H9 (cell line): ENCODE measurements at regions not wholly inside any gene's neighbourhood (a gene's known extent, or its start where the extent isn't known, plus 50 kb on each side); places are given as distances from the start of the nearest gene placed in this dataset.

ENCODE experiments used
- DNase-seq: peaks from one replicate; pipeline ENCODE4 v3.0.0-alpha.2; 2017
- H2AFZ ChIP-seq: one replicate; pipeline ENCODE4 v1.6.1; 2013; ENCODE audit warnings: mild to moderate bottlenecking, low read length, control low read depth, moderate library complexity
- H2AK5ac ChIP-seq: 2 replicates; pipeline ENCODE4 v1.6.1; 2013; ENCODE audit warnings: low read length, control low read depth, mixed read lengths; ENCODE audit not compliant: insufficient read length
- H2BK120ac ChIP-seq: one replicate; pipeline ENCODE4 v1.6.1; 2013; ENCODE audit warnings: low read depth, mild to moderate bottlenecking, low read length, control low read depth, inconsistent platforms; ENCODE audit not compliant: poor library complexity, severe bottlenecking
- H2BK12ac ChIP-seq: 2 replicates; pipeline ENCODE4 v1.6.1; 2013; ENCODE audit warnings: low read length, control low read depth, mixed read lengths, low read depth; ENCODE audit not compliant: insufficient read length
- H2BK15ac ChIP-seq: 2 replicates; pipeline ENCODE4 v1.6.1; 2013; ENCODE audit warnings: low read depth, low read length, control low read depth
- H2BK20ac ChIP-seq: one replicate; pipeline ENCODE4 v1.6.1; 2013; ENCODE audit warnings: low read depth, mild to moderate bottlenecking, low read length, control low read depth, inconsistent platforms; ENCODE audit not compliant: poor library complexity, severe bottlenecking
- H2BK5ac ChIP-seq: 2 replicates; pipeline ENCODE4 v1.6.1; 2013; ENCODE audit warnings: low read length, control low read depth, mixed read lengths; ENCODE audit not compliant: insufficient read length
- H3K14ac ChIP-seq: 2 replicates; pipeline ENCODE4 v1.6.1; 2013; ENCODE audit warnings: low read length, control low read depth; ENCODE audit not compliant: insufficient read depth
- H3K18ac ChIP-seq: 2 replicates; pipeline ENCODE4 v1.6.1; 2013; ENCODE audit warnings: low read depth, mild to moderate bottlenecking, mixed read lengths, low read length, control low read depth; ENCODE audit not compliant: insufficient read length
- H3K23ac ChIP-seq: 2 replicates; pipeline ENCODE4 v1.6.1; 2013; ENCODE audit warnings: low read length, control low read depth, mixed read lengths, low read depth; ENCODE audit not compliant: insufficient read length
- H3K23me2 ChIP-seq: 2 replicates; pipeline ENCODE4 v1.6.1; 2013; ENCODE audit warnings: low read depth, mild to moderate bottlenecking, mixed read lengths, low read length, control low read depth; ENCODE audit not compliant: insufficient read length, poor library complexity, severe bottlenecking
- H3K27ac ChIP-seq: 2 replicates; pipeline ENCODE4 v1.5.1; 2013; ENCODE audit warnings: low read length, control low read depth, mixed read lengths, low read depth; ENCODE audit not compliant: insufficient read length
- H3K27me3 ChIP-seq: 2 replicates; pipeline ENCODE4 v1.6.1; 2013; ENCODE audit warnings: low read length, control low read depth, inconsistent platforms; ENCODE audit not compliant: insufficient read depth
- H3K4ac ChIP-seq: 2 replicates; pipeline ENCODE4 v1.6.1; 2013; ENCODE audit warnings: low read depth, mild to moderate bottlenecking, control low read depth, inconsistent platforms, low read length, moderate library complexity
- H3K4me1 ChIP-seq: 2 replicates; pipeline ENCODE4 v1.6.1; 2013; ENCODE audit warnings: low read length, control low read depth, inconsistent platforms; ENCODE audit not compliant: insufficient read depth
- H3K4me2 ChIP-seq: 2 replicates; pipeline ENCODE4 v1.6.1; 2013; ENCODE audit warnings: low read length, control low read depth, mixed read lengths; ENCODE audit not compliant: insufficient read length, insufficient read depth
- H3K56ac ChIP-seq: 2 replicates; pipeline ENCODE4 v1.6.1; 2013; ENCODE audit warnings: low read depth, mild to moderate bottlenecking, mixed read lengths, low read length, control low read depth; ENCODE audit not compliant: insufficient read length
- H3K79me1 ChIP-seq: 2 replicates; pipeline ENCODE4 v1.6.1; 2013; ENCODE audit warnings: low read depth, mild to moderate bottlenecking, moderate library complexity, low read length, control low read depth, inconsistent platforms; ENCODE audit not compliant: insufficient read depth, poor library complexity, severe bottlenecking
- H3K79me2 ChIP-seq: 2 replicates; pipeline ENCODE4 v1.6.1; 2013; ENCODE audit warnings: low read length, control low read depth, inconsistent platforms; ENCODE audit not compliant: insufficient read depth
- H3K9ac ChIP-seq: 2 replicates; pipeline ENCODE4 v1.6.1; 2013; ENCODE audit warnings: low read length, control low read depth, mixed read lengths; ENCODE audit not compliant: insufficient read length; ENCODE audit errors: extremely low read depth
- H3K9me3 ChIP-seq: one replicate; pipeline ENCODE4 v1.6.1; 2013; ENCODE audit warnings: low read depth, low read length, inconsistent platforms; ENCODE audit not compliant: control insufficient read depth
- H3T11ph ChIP-seq: one replicate; pipeline ENCODE4 v1.6.1; 2013; ENCODE audit warnings: mild to moderate bottlenecking, low read length, control low read depth, inconsistent platforms
- H4K20me1 ChIP-seq: one replicate; pipeline ENCODE4 v1.6.1; 2013; ENCODE audit not compliant: control insufficient read depth, insufficient read length, insufficient read depth
- H4K5ac ChIP-seq: 2 replicates; pipeline ENCODE4 v1.6.1; 2013; ENCODE audit warnings: low read depth, mild to moderate bottlenecking, mixed read lengths, low read length, control low read depth; ENCODE audit not compliant: insufficient read length
- H4K8ac ChIP-seq: replicated peaks from 2 replicates; pipeline ENCODE4 v1.6.1; 2013; ENCODE audit warnings: low read length, control low read depth, mixed read lengths, low read depth; ENCODE audit not compliant: insufficient read length
- H4K91ac ChIP-seq: 2 replicates; pipeline ENCODE4 v1.6.1; 2013; ENCODE audit warnings: low read depth, mild to moderate bottlenecking, moderate library complexity, mixed read lengths, low read length, control low read depth; ENCODE audit not compliant: insufficient read length
- H3K27ac Mint-ChIP-seq, 3 experiments: 2 replicates in 2 of 3; 3 replicates in 1 of 3; pipeline ENCODE4 v1.8.0; 2020 to 2021; ENCODE audit warnings: mixed read lengths in 3 of 3, mild to moderate bottlenecking in 1 of 3, moderate library complexity in 1 of 3
- H3K27me3 Mint-ChIP-seq: 2 replicates; pipeline ENCODE4 v1.8.0; 2021; ENCODE audit warnings: low read depth, mild to moderate bottlenecking, moderate library complexity, mixed read lengths
- H3K36me3 Mint-ChIP-seq, 3 experiments: 2 replicates in 2 of 3; 3 replicates in 1 of 3; pipeline ENCODE4 v1.8.0; 2020 to 2021; ENCODE audit warnings: low read depth in 3 of 3, mixed read lengths in 3 of 3; ENCODE audit not compliant: insufficient read depth in 1 of 3
- H3K4me1 Mint-ChIP-seq, 2 experiments: 2 replicates each; pipeline ENCODE4 v1.8.0; 2020; ENCODE audit warnings: mixed read lengths in 2 of 2
- H3K4me3 Mint-ChIP-seq, 2 experiments: 2 replicates in 1 of 2; 3 replicates in 1 of 2; pipeline ENCODE4 v1.8.0; 2020 to 2021; ENCODE audit warnings: mild to moderate bottlenecking in 2 of 2, mixed read lengths in 2 of 2, moderate library complexity in 1 of 2
- H3K9me3 Mint-ChIP-seq, 2 experiments: 2 replicates in 1 of 2; 3 replicates in 1 of 2; pipeline ENCODE4 v1.8.0; 2020; ENCODE audit warnings: mild to moderate bottlenecking in 2 of 2, mixed read lengths in 2 of 2, moderate library complexity in 1 of 2
- WGBS: extraction: QIAGEN DNeasy Blood & Tissue Kit; methylation state at CpG from one replicate; pipeline ENCODE4 v1.1.7; 2013; ENCODE audit warnings: missing lambda C conversion rate, low lambda C conversion rate, mixed read lengths; ENCODE audit not compliant: insufficient read length; ENCODE audit errors: extremely low coverage; 5-methylcytosine and 5-hydroxymethylcytosine counted together
- TF ChIP-seq, protein P1 (sequence below): fragments of 200-600 bp; sonication (generic); conservative IDR thresholded peaks from 3 replicates; pipeline ENCODE4 v1.8.0; 2021; ENCODE audit warnings: antibody characterized with exemption, mild to moderate bottlenecking

DNA sequence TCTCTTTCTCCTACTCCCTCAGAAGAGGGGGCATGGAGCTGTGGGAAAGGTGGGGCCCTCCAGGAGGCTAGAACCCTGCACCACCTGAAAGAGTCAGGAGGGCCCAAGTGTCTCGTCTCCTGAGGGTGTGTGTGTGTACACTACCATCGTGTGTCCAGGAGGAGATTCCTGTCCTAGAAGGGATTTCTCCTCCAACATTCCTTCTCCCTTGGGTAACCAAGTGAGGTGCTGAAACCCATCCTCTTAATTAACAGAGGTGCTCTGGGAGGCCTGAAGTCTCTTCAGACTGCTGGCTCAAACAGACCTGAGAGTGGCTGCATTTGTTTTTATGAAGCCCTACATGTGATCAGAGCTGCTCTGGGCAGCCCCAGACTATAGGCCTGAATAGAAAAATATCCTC, 61.1 kb upstream of the FAM169A start:
- Histone ChIP-seq H3K4me1 (no peaks in the 10 kb centered on the region), H4K91ac (no peak overlapping the region), H3K27me3 (no peaks in the 10 kb centered on the region), H3K9me3 (no peaks in the 10 kb centered on the region), H3K23me2 (no peaks in the 10 kb centered on the region), H4K20me1 (no peaks in the 10 kb centered on the region), H3T11ph (no peak overlapping the region), H3K56ac (no peak overlapping the region), H3K27ac (no peak overlapping the region), H3K14ac (no peak overlapping the region), H2BK120ac (no peak overlapping the region), H3K9ac (no peak overlapping the region), H2AFZ (no peak overlapping the region), H3K18ac (no peak overlapping the region), H3K79me1 (no peaks in the 10 kb centered on the region), H2BK5ac (no peak overlapping the region), H4K5ac (no peak overlapping the region), H2BK15ac (no peak overlapping the region), H4K8ac (no peak overlapping the region), H3K79me2 (no peaks in the 10 kb centered on the region), H2BK20ac (no peak overlapping the region), H2BK12ac (no peak overlapping the region), H3K4me2 (no peak overlapping the region), H3K23ac (no peak overlapping the region), H3K4ac (no peak overlapping the region), H2AK5ac (no peak overlapping the region)
- DNase-seq: no peak
- Mint-ChIP-seq H3K4me1 (peaks cover under 1 to 1% of the 10 kb centered on the region in 2 experiments; a peak in 2 of 4 replicates), H3K36me3 (no peaks in the 10 kb centered on the region), H3K27me3 (no peaks in the 10 kb centered on the region), H3K27ac (no peak overlapping the region), H3K4me3 (no peak overlapping the region), H3K9me3 (no peaks in the 10 kb centered on the region)
- TF ChIP-seq, protein P1, sequence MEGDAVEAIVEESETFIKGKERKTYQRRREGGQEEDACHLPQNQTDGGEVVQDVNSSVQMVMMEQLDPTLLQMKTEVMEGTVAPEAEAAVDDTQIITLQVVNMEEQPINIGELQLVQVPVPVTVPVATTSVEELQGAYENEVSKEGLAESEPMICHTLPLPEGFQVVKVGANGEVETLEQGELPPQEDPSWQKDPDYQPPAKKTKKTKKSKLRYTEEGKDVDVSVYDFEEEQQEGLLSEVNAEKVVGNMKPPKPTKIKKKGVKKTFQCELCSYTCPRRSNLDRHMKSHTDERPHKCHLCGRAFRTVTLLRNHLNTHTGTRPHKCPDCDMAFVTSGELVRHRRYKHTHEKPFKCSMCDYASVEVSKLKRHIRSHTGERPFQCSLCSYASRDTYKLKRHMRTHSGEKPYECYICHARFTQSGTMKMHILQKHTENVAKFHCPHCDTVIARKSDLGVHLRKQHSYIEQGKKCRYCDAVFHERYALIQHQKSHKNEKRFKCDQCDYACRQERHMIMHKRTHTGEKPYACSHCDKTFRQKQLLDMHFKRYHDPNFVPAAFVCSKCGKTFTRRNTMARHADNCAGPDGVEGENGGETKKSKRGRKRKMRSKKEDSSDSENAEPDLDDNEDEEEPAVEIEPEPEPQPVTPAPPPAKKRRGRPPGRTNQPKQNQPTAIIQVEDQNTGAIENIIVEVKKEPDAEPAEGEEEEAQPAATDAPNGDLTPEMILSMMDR: no peak
- WGBS: no CpG with 5 or more reads among the region's 2 CpGs
